HG03060 (cell line): ENCODE measurements at regions not wholly inside any gene's neighbourhood (a gene's known extent, or its start where the extent isn't known, plus 50 kb on each side); places are given as distances from the start of the nearest gene placed in this dataset.

ENCODE experiments used
- ATAC-seq: cut with Tn5 transposase; IDR thresholded peaks from one replicate; pipeline ENCODE4 v1.9.1; 2021; ENCODE audit warnings: low read depth, moderate number of reproducible peaks; ENCODE audit not compliant: unreplicated experiment

GRCh38 chr5:159827861-159828260 lies 88.4 kb upstream of the ADRA1B start:
- ATAC-seq = no peak

GRCh38 chr5:159832073-159832472 lies 84.2 kb upstream of the ADRA1B start:
- ATAC-seq = no peak

GRCh38 chr5:159833088-159833487 lies 83.2 kb upstream of the ADRA1B start:
- no peak for ATAC-seq

GRCh38 chr5:159833846-159834245 lies 82.4 kb upstream of the ADRA1B start:
- no peak for ATAC-seq

GRCh38 chr5:159835548-159835947 lies 80.7 kb upstream of the ADRA1B start:
- no peak for ATAC-seq

- no peak for ATAC-seq
These were observed 79.6 kb upstream of the ADRA1B start for GRCh38 chr5:159836691-159837090.

GRCh38 chr5:159837860-159838259 lies 78.4 kb upstream of the ADRA1B start:
- no peak for ATAC-seq

- ATAC-seq = no peak
These were observed 77.6 kb upstream of the ADRA1B start for GRCh38 chr5:159838551-159839222.

GRCh38 chr5:159844267-159845121 lies 71.8 kb upstream of the ADRA1B start:
- no peak for ATAC-seq

GRCh38 chr5:159849437-159850083 lies 66.7 kb upstream of the ADRA1B start:
- no peak for ATAC-seq

- no peak for ATAC-seq
These were observed 66.1 kb upstream of the ADRA1B start for GRCh38 chr5:159850160-159850559.

GRCh38 chr5:159851053-159851452 lies 65.2 kb upstream of the ADRA1B start:
- ATAC-seq = no peak

GRCh38 chr5:159854916-159855315 lies 61.4 kb upstream of the ADRA1B start:
- no peak for ATAC-seq

- ATAC-seq = no peak
These were observed 60.6 kb upstream of the ADRA1B start for GRCh38 chr5:159855476-159856191.

GRCh38 chr5:159858871-159859270 lies 57.4 kb upstream of the ADRA1B start:
- no peak for ATAC-seq

- ATAC-seq = no peak
These were observed 55.2 kb upstream of the ADRA1B start for GRCh38 chr5:159861086-159861485.

GRCh38 chr5:159864885-159865691 lies 51.2 kb upstream of the ADRA1B start:
- ATAC-seq = peak; percentile 81

GRCh38 chr5:159866093-159866492 lies 50.2 kb upstream of the ADRA1B start:
- ATAC-seq = no peak
